ENCODE measurements at regions not wholly inside any gene's neighbourhood (a gene's known extent, or its start where the extent isn't known, plus 50 kb on each side); places are given as distances from the start of the nearest gene placed in this dataset.

- Mint-ChIP-seq H3K36me3 (ENCODE audit: low read depth) (no peaks in the 10 kb centered on the region), H3K9me3 (peaks cover 2% of the 10 kb centered on the region), H3K4me1 (no peaks in the 10 kb centered on the region), H3K27ac (no peak overlapping the region), H3K4me3 (no peak overlapping the region), H3K27me3 (ENCODE audit: insufficient read depth) (peaks cover 26% of the 10 kb centered on the region)
- peaks cover 11% of the 10 kb centered on the region for H3K27me3 ChIP-seq (ENCODE audit: control insufficient read depth, insufficient read depth, low read length, poor library complexity, severe bottlenecking)
- 91 to 95% methylated on average over 4 to 6 of the region's 6 CpGs for WGBS, 2 experiments (ENCODE audit: insufficient coverage in 1 of 2, insufficient read length in 1 of 2)
- H3K9ac ChIP-seq (ENCODE audit: extremely low read depth, low read length, poor library complexity, severe bottlenecking), result no peak overlapping the region
- no peak for DNase-seq
- no peak for TF ChIP-seq CTCF (conservative IDR thresholded peaks at IDR 0.05)
- no peaks in the 10 kb centered on the region for H3K9me3 ChIP-seq (ENCODE audit: control insufficient read depth, low read length)
- no peak overlapping the region for H3K4me3 ChIP-seq (ENCODE audit: low read length)
- H3K27ac ChIP-seq (ENCODE audit: low read depth, low read length), result no peak overlapping the region
- no peaks in the 10 kb centered on the region for H3K36me3 ChIP-seq (ENCODE audit: control insufficient read depth, insufficient read depth, low read length)
- no peaks in the 10 kb centered on the region for H3K4me1 ChIP-seq (ENCODE audit: control insufficient read depth, insufficient read depth, low read length)
Observed at GRCh38 chr16:55175389-55175788, 148.6 kb upstream of the IRX6 start.

- H3K4me3 Mint-ChIP-seq, result no peak overlapping the region
- Histone ChIP-seq H3K27ac (ENCODE audit: low read depth, low read length) (no peak overlapping the region), H3K36me3 (ENCODE audit: control insufficient read depth, insufficient read depth, low read length) (no peaks in the 10 kb centered on the region), H3K9me3 (ENCODE audit: control insufficient read depth, low read length) (no peaks in the 10 kb centered on the region), H3K27me3 (ENCODE audit: control insufficient read depth, insufficient read depth, low read length, poor library complexity, severe bottlenecking) (peaks cover 11% of the 10 kb centered on the region), H3K9ac (ENCODE audit: extremely low read depth, low read length, poor library complexity, severe bottlenecking) (no peak overlapping the region), H3K4me3 (ENCODE audit: low read length) (no peak overlapping the region), H3K4me1 (ENCODE audit: control insufficient read depth, insufficient read depth, low read length) (no peaks in the 10 kb centered on the region)
- no peak for TF ChIP-seq CTCF (conservative IDR thresholded peaks at IDR 0.05)
- no peak overlapping the region for H3K27ac Mint-ChIP-seq
- DNase-seq, result no peak
- H3K36me3 Mint-ChIP-seq (ENCODE audit: low read depth), result no peaks in the 10 kb centered on the region
- 96 to 100% methylated on average over 3 of the region's 3 CpGs for WGBS, 2 experiments (ENCODE audit: insufficient coverage in 1 of 2, insufficient read length in 1 of 2)
- H3K27me3 Mint-ChIP-seq (ENCODE audit: insufficient read depth), result peaks cover 26% of the 10 kb centered on the region
- H3K4me1 Mint-ChIP-seq, result no peaks in the 10 kb centered on the region
- H3K9me3 Mint-ChIP-seq, result peaks cover 2% of the 10 kb centered on the region
Observed at GRCh38 chr16:55176901-55177300, 147.1 kb upstream of the IRX6 start.

GRCh38 chr16:55179411-55179810 is 144.6 kb upstream of the IRX6 start:
- Mint-ChIP-seq H3K27ac (no peak overlapping the region), H3K9me3 (peaks cover 2% of the 10 kb centered on the region), H3K4me3 (no peak overlapping the region), H3K4me1 (peaks cover 17% of the 10 kb centered on the region), H3K36me3 (ENCODE audit: low read depth) (no peaks in the 10 kb centered on the region), H3K27me3 (ENCODE audit: insufficient read depth) (peaks cover 10% of the 10 kb centered on the region)
- TF ChIP-seq CTCF (conservative IDR thresholded peaks at IDR 0.05), result no peak
- Histone ChIP-seq H3K4me1 (ENCODE audit: control insufficient read depth, insufficient read depth, low read length) (peaks cover 8% of the 10 kb centered on the region), H3K4me3 (ENCODE audit: low read length) (no peak overlapping the region), H3K9ac (ENCODE audit: extremely low read depth, low read length, poor library complexity, severe bottlenecking) (no peak overlapping the region), H3K27ac (ENCODE audit: low read depth, low read length) (no peak overlapping the region), H3K27me3 (ENCODE audit: control insufficient read depth, insufficient read depth, low read length, poor library complexity, severe bottlenecking) (no peaks in the 10 kb centered on the region), H3K9me3 (ENCODE audit: control insufficient read depth, low read length) (no peaks in the 10 kb centered on the region), H3K36me3 (ENCODE audit: control insufficient read depth, insufficient read depth, low read length) (no peaks in the 10 kb centered on the region)
- WGBS, 2 experiments (ENCODE audit: insufficient coverage in 1 of 2, insufficient read length in 1 of 2), result 89 to 100% methylated on average over 1 of the region's 1 CpG
- no peak for DNase-seq
